ENCODE measurements at regions not wholly inside any gene's neighbourhood (a gene's known extent, or its start where the extent isn't known, plus 50 kb on each side); places are given as distances from the start of the nearest gene placed in this dataset.

GRCh38 chr3:152554980-152555379, 280.0 kb upstream of the P2RY1 start:
- no peak overlapping the region for H3K9ac ChIP-seq (ENCODE audit: low read length)
- H3K4me3 ChIP-seq (ENCODE audit: low read length) = no peak overlapping the region
- no peaks in the 10 kb centered on the region for H3K4me1 ChIP-seq (ENCODE audit: control insufficient read depth, insufficient read depth, low read length)
- no peaks in the 10 kb centered on the region for H3K36me3 ChIP-seq (ENCODE audit: control insufficient read depth, insufficient read depth, low read length)
- H3K27me3 ChIP-seq (ENCODE audit: control insufficient read depth, insufficient read depth, low read length) = no peaks in the 10 kb centered on the region
- no peak overlapping the region for H3K27ac ChIP-seq (ENCODE audit: low read depth, low read length)

GRCh38 chr3:152555666-152556291, 279.2 kb upstream of the P2RY1 start:
- Histone ChIP-seq H3K36me3 (ENCODE audit: control insufficient read depth, insufficient read depth, low read length) (no peaks in the 10 kb centered on the region), H3K4me3 (ENCODE audit: low read length) (no peak overlapping the region), H3K27me3 (ENCODE audit: control insufficient read depth, insufficient read depth, low read length) (no peaks in the 10 kb centered on the region), H3K9ac (ENCODE audit: low read length) (no peak overlapping the region), H3K4me1 (ENCODE audit: control insufficient read depth, insufficient read depth, low read length) (no peaks in the 10 kb centered on the region), H3K27ac (ENCODE audit: low read depth, low read length) (no peak overlapping the region)

GRCh38 chr3:152556731-152557254, 278.1 kb upstream of the P2RY1 start:
- Histone ChIP-seq H3K27ac (ENCODE audit: low read depth, low read length) (peak overlapping the region; percentile 48), H3K4me3 (ENCODE audit: low read length) (no peak overlapping the region), H3K36me3 (ENCODE audit: control insufficient read depth, insufficient read depth, low read length) (no peaks in the 10 kb centered on the region), H3K9ac (ENCODE audit: low read length) (no peak overlapping the region), H3K4me1 (ENCODE audit: control insufficient read depth, insufficient read depth, low read length) (no peaks in the 10 kb centered on the region), H3K27me3 (ENCODE audit: control insufficient read depth, insufficient read depth, low read length) (no peaks in the 10 kb centered on the region)

GRCh38 chr3:152557302-152557999, 277.5 kb upstream of the P2RY1 start:
- no peaks in the 10 kb centered on the region for H3K4me1 ChIP-seq (ENCODE audit: control insufficient read depth, insufficient read depth, low read length)
- H3K4me3 ChIP-seq (ENCODE audit: low read length) = no peak overlapping the region
- H3K27me3 ChIP-seq (ENCODE audit: control insufficient read depth, insufficient read depth, low read length) = no peaks in the 10 kb centered on the region
- peak overlapping the region; percentile 48 for H3K27ac ChIP-seq (ENCODE audit: low read depth, low read length)
- H3K36me3 ChIP-seq (ENCODE audit: control insufficient read depth, insufficient read depth, low read length) = no peaks in the 10 kb centered on the region
- no peak overlapping the region for H3K9ac ChIP-seq (ENCODE audit: low read length)

- no peak overlapping the region for H3K27ac ChIP-seq (ENCODE audit: low read depth, low read length)
Observed at GRCh38 chr3:152558386-152558785, 276.5 kb upstream of the P2RY1 start.

GRCh38 chr3:152559246-152559645, 275.7 kb upstream of the P2RY1 start:
- Histone ChIP-seq H3K27me3 (ENCODE audit: control insufficient read depth, insufficient read depth, low read length) (no peaks in the 10 kb centered on the region), H3K9ac (ENCODE audit: low read length) (no peak overlapping the region), H3K36me3 (ENCODE audit: control insufficient read depth, insufficient read depth, low read length) (no peaks in the 10 kb centered on the region), H3K4me1 (ENCODE audit: control insufficient read depth, insufficient read depth, low read length) (no peaks in the 10 kb centered on the region), H3K27ac (ENCODE audit: low read depth, low read length) (no peak overlapping the region), H3K4me3 (ENCODE audit: low read length) (no peak overlapping the region)

More at GRCh38 chr3:152558386-152558785, 276.5 kb upstream of the P2RY1 start:
- Histone ChIP-seq H3K4me3 (ENCODE audit: low read length) (no peak overlapping the region), H3K27me3 (ENCODE audit: control insufficient read depth, insufficient read depth, low read length) (no peaks in the 10 kb centered on the region), H3K9ac (ENCODE audit: low read length) (no peak overlapping the region), H3K36me3 (ENCODE audit: control insufficient read depth, insufficient read depth, low read length) (no peaks in the 10 kb centered on the region), H3K4me1 (ENCODE audit: control insufficient read depth, insufficient read depth, low read length) (no peaks in the 10 kb centered on the region)

- Histone ChIP-seq H3K36me3 (ENCODE audit: control insufficient read depth, insufficient read depth, low read length) (no peaks in the 10 kb centered on the region), H3K9ac (ENCODE audit: low read length) (no peak overlapping the region), H3K4me1 (ENCODE audit: control insufficient read depth, insufficient read depth, low read length) (no peaks in the 10 kb centered on the region), H3K4me3 (ENCODE audit: low read length) (no peak overlapping the region), H3K27me3 (ENCODE audit: control insufficient read depth, insufficient read depth, low read length) (no peaks in the 10 kb centered on the region), H3K27ac (ENCODE audit: low read depth, low read length) (no peak overlapping the region)
Observed at GRCh38 chr3:152564459-152564858, 270.5 kb upstream of the P2RY1 start.

GRCh38 chr3:152574461-152575079, 260.4 kb upstream of the P2RY1 start:
- no peaks in the 10 kb centered on the region for H3K4me1 ChIP-seq (ENCODE audit: control insufficient read depth, insufficient read depth, low read length)
- H3K4me3 ChIP-seq (ENCODE audit: low read length) = no peak overlapping the region

GRCh38 chr3:152578769-152579168, 256.2 kb upstream of the P2RY1 start:
- Histone ChIP-seq H3K4me3 (ENCODE audit: low read length) (no peak overlapping the region), H3K27me3 (ENCODE audit: control insufficient read depth, insufficient read depth, low read length) (no peaks in the 10 kb centered on the region), H3K27ac (ENCODE audit: low read depth, low read length) (no peak overlapping the region), H3K9ac (ENCODE audit: low read length) (no peak overlapping the region), H3K4me1 (ENCODE audit: control insufficient read depth, insufficient read depth, low read length) (no peaks in the 10 kb centered on the region), H3K36me3 (ENCODE audit: control insufficient read depth, insufficient read depth, low read length) (no peaks in the 10 kb centered on the region)

More at GRCh38 chr3:152574461-152575079, 260.4 kb upstream of the P2RY1 start:
- no peaks in the 10 kb centered on the region for H3K27me3 ChIP-seq (ENCODE audit: control insufficient read depth, insufficient read depth, low read length)
- no peak overlapping the region for H3K9ac ChIP-seq (ENCODE audit: low read length)
- H3K36me3 ChIP-seq (ENCODE audit: control insufficient read depth, insufficient read depth, low read length) = no peaks in the 10 kb centered on the region
- H3K27ac ChIP-seq (ENCODE audit: low read depth, low read length) = no peak overlapping the region

- H3K27ac ChIP-seq (ENCODE audit: low read depth, low read length) = no peak overlapping the region
- H3K9ac ChIP-seq (ENCODE audit: low read length) = no peak overlapping the region
- no peaks in the 10 kb centered on the region for H3K27me3 ChIP-seq (ENCODE audit: control insufficient read depth, insufficient read depth, low read length)
- no peak overlapping the region for H3K4me3 ChIP-seq (ENCODE audit: low read length)
- no peaks in the 10 kb centered on the region for H3K4me1 ChIP-seq (ENCODE audit: control insufficient read depth, insufficient read depth, low read length)
- no peaks in the 10 kb centered on the region for H3K36me3 ChIP-seq (ENCODE audit: control insufficient read depth, insufficient read depth, low read length)
Observed at GRCh38 chr3:152581951-152582350, 253.0 kb upstream of the P2RY1 start.

GRCh38 chr3:152583963-152584362, 251.0 kb upstream of the P2RY1 start:
- no peak overlapping the region for H3K27ac ChIP-seq (ENCODE audit: low read depth, low read length)
- H3K4me3 ChIP-seq (ENCODE audit: low read length) = no peak overlapping the region
- H3K36me3 ChIP-seq (ENCODE audit: control insufficient read depth, insufficient read depth, low read length) = no peaks in the 10 kb centered on the region
- no peaks in the 10 kb centered on the region for H3K4me1 ChIP-seq (ENCODE audit: control insufficient read depth, insufficient read depth, low read length)
- H3K27me3 ChIP-seq (ENCODE audit: control insufficient read depth, insufficient read depth, low read length) = no peaks in the 10 kb centered on the region
- no peak overlapping the region for H3K9ac ChIP-seq (ENCODE audit: low read length)

- no peak overlapping the region for H3K4me3 ChIP-seq (ENCODE audit: low read length)
Observed at GRCh38 chr3:152586974-152587373, 248.0 kb upstream of the P2RY1 start.

More at GRCh38 chr3:152586974-152587373, 248.0 kb upstream of the P2RY1 start:
- H3K36me3 ChIP-seq (ENCODE audit: control insufficient read depth, insufficient read depth, low read length) = no peaks in the 10 kb centered on the region
- no peak overlapping the region for H3K9ac ChIP-seq (ENCODE audit: low read length)
- H3K27ac ChIP-seq (ENCODE audit: low read depth, low read length) = no peak overlapping the region
- no peaks in the 10 kb centered on the region for H3K27me3 ChIP-seq (ENCODE audit: control insufficient read depth, insufficient read depth, low read length)
- no peaks in the 10 kb centered on the region for H3K4me1 ChIP-seq (ENCODE audit: control insufficient read depth, insufficient read depth, low read length)

Measured in rectal smooth muscle tissue (tissue), 1 donor.